Breast epithelium (tissue), 4 donors: ENCODE measurements at regions not wholly inside any gene's neighbourhood (a gene's known extent, or its start where the extent isn't known, plus 50 kb on each side); places are given as distances from the start of the nearest gene placed in this dataset.

Experiments
- DNase-seq, 2 donors: peaks; one replicate each; pipeline ENCODE4 v3.0.0-alpha.2; 2019; ENCODE audit warnings: low spot score in 2 of 2
- H3K27ac ChIP-seq, 2 donors: fragments of 200-600 bp; sonication (generic) in 1 of 2; one replicate each; pipeline ENCODE4 v1.5.1; 2016 to 2019; ENCODE audit warnings: mild to moderate bottlenecking in 1 of 2
- H3K27me3 ChIP-seq, 2 donors: fragments of 200-600 bp; sonication (generic) in 1 of 2; one replicate each; pipeline versions ENCODE4 v1.5.1 to v1.6.0; 2017 to 2019; ENCODE audit warnings: control low read depth in 1 of 2, mild to moderate bottlenecking in 1 of 2
- H3K36me3 ChIP-seq: fragments of 200-600 bp; one replicate; pipeline ENCODE4 v1.5.1; 2019
- H3K4me1 ChIP-seq, 2 donors: fragments of 200-600 bp; sonication (generic); one replicate each; pipeline ENCODE4 v1.5.1; 2016 to 2019; ENCODE audit warnings: control low read depth in 1 of 2
- H3K4me3 ChIP-seq, 3 donors: fragments of 200-600 bp; sonication (generic); 1 replicate in 2 of 3; 2 replicates in 1 of 3; pipeline ENCODE4 v1.5.1; 2016 to 2019; ENCODE audit warnings: mild to moderate bottlenecking in 3 of 3, moderate library complexity in 2 of 3
- H3K9me3 ChIP-seq, 2 donors: fragments of 200-600 bp; sonication (generic) in 1 of 2; one replicate each; pipeline ENCODE4 v1.5.1; 2016 to 2019; ENCODE audit warnings: control low read depth in 1 of 2
- CTCF ChIP-seq, 3 donors: fragments of 450-650 bp; IDR thresholded peaks; one replicate each; pipeline ENCODE4 v1.5.1; 2016 to 2017; ENCODE audit warnings: antibody characterized with exemption in 3 of 3, mild to moderate bottlenecking in 3 of 3, moderate library complexity in 3 of 3
- POLR2A ChIP-seq: fragments of 450-650 bp; IDR thresholded peaks from one replicate; pipeline ENCODE4 v1.6.1; 2016; ENCODE audit warnings: antibody characterized with exemption, mild to moderate bottlenecking, moderate library complexity
- POLR2AphosphoS5 ChIP-seq, 3 donors: sonication (generic); formaldehyde crosslinking; IDR thresholded peaks; one replicate each; pipeline ENCODE4 v1.6.1; 2017; ENCODE audit warnings: antibody characterized with exemption in 3 of 3
- intact Hi-C: fragments of 100-400 bp; cut with DNase I; formaldehyde crosslinking; loops from one replicate; pipeline ENCODE4 v1.15.1; 2023; ENCODE audit warnings: low total_unique reads

- Histone ChIP-seq H3K9me3 (no peaks in the 10 kb centered on the region), H3K27me3 (no peaks in the 10 kb centered on the region), H3K4me1 (no peaks in the 10 kb centered on the region), H3K27ac (no peak overlapping the region), H3K4me3 (no peak overlapping the region), H3K36me3 (no peaks in the 10 kb centered on the region)
- DNase-seq, result no peak
- intact Hi-C loops, result no loop called here
- no peak for TF ChIP-seq POLR2AphosphoS5 (IDR thresholded peaks at IDR 0.05)
- TF ChIP-seq POLR2A, result no peak
- no peak for TF ChIP-seq CTCF (IDR thresholded peaks at IDR 0.05)
Observed at GRCh38 chr3:159364511-159364910, 562.7 kb downstream of the MFSD1 start.

- TF ChIP-seq POLR2AphosphoS5 (IDR thresholded peaks at IDR 0.05), result no peak
- TF ChIP-seq CTCF (IDR thresholded peaks at IDR 0.05), result no peak
- no peak for TF ChIP-seq POLR2A
- Histone ChIP-seq H3K4me1 (no peaks in the 10 kb centered on the region), H3K27me3 (no peaks in the 10 kb centered on the region), H3K36me3 (no peaks in the 10 kb centered on the region), H3K4me3 (no peak overlapping the region), H3K27ac (no peak overlapping the region), H3K9me3 (no peaks in the 10 kb centered on the region)
- DNase-seq, result no peak
- intact Hi-C loops, result no loop called here
Observed at GRCh38 chr3:159366476-159366875, 564.6 kb downstream of the MFSD1 start.

- no peaks in the 10 kb centered on the region for H3K9me3 ChIP-seq
- no peak for DNase-seq
- no peak overlapping the region for H3K4me3 ChIP-seq
- no peaks in the 10 kb centered on the region for H3K36me3 ChIP-seq
- no peak overlapping the region for H3K27ac ChIP-seq
- intact Hi-C loops, result no loop called here
- H3K4me1 ChIP-seq, result no peaks in the 10 kb centered on the region
- TF ChIP-seq POLR2AphosphoS5 (IDR thresholded peaks at IDR 0.05) (no peak), POLR2A (no peak), CTCF (IDR thresholded peaks at IDR 0.05) (no peak)
- no peaks in the 10 kb centered on the region for H3K27me3 ChIP-seq
Observed at GRCh38 chr3:159371961-159372360, 570.1 kb downstream of the MFSD1 start.

GRCh38 chr3:159378396-159379194 is 576.7 kb downstream of the MFSD1 start:
- H3K27ac ChIP-seq, result no peak overlapping the region
- DNase-seq, result no peak
- TF ChIP-seq POLR2AphosphoS5 (IDR thresholded peaks at IDR 0.05) (no peak), CTCF (IDR thresholded peaks at IDR 0.05) (no peak), POLR2A (no peak)
- no peaks in the 10 kb centered on the region for H3K27me3 ChIP-seq
- H3K9me3 ChIP-seq, result no peaks in the 10 kb centered on the region
- intact Hi-C loops, result no loop called here
- H3K4me1 ChIP-seq, result no peaks in the 10 kb centered on the region
- no peak overlapping the region for H3K4me3 ChIP-seq
- H3K36me3 ChIP-seq, result no peaks in the 10 kb centered on the region

- intact Hi-C loops, result no loop called here
- Histone ChIP-seq H3K9me3 (no peaks in the 10 kb centered on the region), H3K36me3 (no peaks in the 10 kb centered on the region), H3K27me3 (no peaks in the 10 kb centered on the region), H3K4me3 (no peak overlapping the region), H3K4me1 (no peaks in the 10 kb centered on the region), H3K27ac (no peak overlapping the region)
- TF ChIP-seq CTCF (IDR thresholded peaks at IDR 0.05) (no peak), POLR2A (no peak), POLR2AphosphoS5 (IDR thresholded peaks at IDR 0.05) (no peak)
- no peak for DNase-seq
Observed at GRCh38 chr3:159380891-159381290, 579.0 kb downstream of the MFSD1 start.
